ENCODE measurements at regions not wholly inside any gene's neighbourhood (a gene's known extent, or its start where the extent isn't known, plus 50 kb on each side); places are given as distances from the start of the nearest gene placed in this dataset.

DNA sequence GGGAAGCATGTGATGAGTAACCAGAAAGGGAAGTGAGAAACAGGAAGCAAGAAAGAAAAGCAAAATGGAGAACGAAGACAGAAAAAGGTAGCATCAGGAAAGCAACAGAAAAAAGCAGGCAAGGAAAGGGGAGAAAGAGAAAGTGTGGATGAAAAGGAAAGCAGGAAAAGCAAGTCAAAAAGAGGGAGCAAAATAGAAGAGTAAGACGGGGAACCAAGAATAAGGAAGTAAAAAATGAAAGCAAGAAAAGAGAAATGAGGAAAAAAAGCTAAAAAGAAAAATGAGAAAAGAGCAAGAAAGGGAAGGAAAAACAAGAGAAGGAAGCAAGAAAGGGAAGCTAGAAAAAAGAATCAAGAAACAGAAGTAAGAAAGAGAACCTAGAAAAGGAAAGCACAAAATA lies 242.3 kb upstream of the NCKAP5 start:
- TF ChIP-seq POLR2AphosphoS5 (IDR thresholded peaks at IDR 0.05; ENCODE audit: low read depth, low read length) (no peak), CEBPB (IDR thresholded peaks at IDR 0.05; ENCODE audit: low read depth) (no peak), EZH2phosphoT487 (IDR thresholded peaks at IDR 0.05; ENCODE audit: borderline replicate concordance) (no peak), RAD21 (IDR thresholded peaks at IDR 0.05; ENCODE audit: low read depth) (no peak), YY1 (IDR thresholded peaks at IDR 0.05; ENCODE audit: extremely low read depth, insufficient replicate concordance, low read depth, low read length) (no peak), EGR1 (IDR thresholded peaks at IDR 0.05; ENCODE audit: low read depth) (no peak), CBX3 (IDR thresholded peaks at IDR 0.05; ENCODE audit: low read depth) (no peak), ZNF274 (IDR thresholded peaks at IDR 0.05; ENCODE audit: low read depth, low read length) (no peak)
- H2AFZ ChIP-seq (ENCODE audit: low read depth, low read length, poor library complexity, severe bottlenecking), result no peak overlapping the region
- H3K27me3 ChIP-seq (ENCODE audit: insufficient read depth, low read length), result no peaks in the 10 kb centered on the region; the same call in 1 of the 2 replicates
- intact Hi-C loops (cut with micrococcal nuclease), result no loop called here
- no peaks in the 10 kb centered on the region for H3K9me3 ChIP-seq (ENCODE audit: control insufficient read depth in 1 of 2, insufficient read depth in 1 of 2, low read depth in 1 of 2, low read length in 2 of 2)
- H3K9me2 ChIP-seq (ENCODE audit: insufficient read depth), result no peaks in the 10 kb centered on the region
- peaks cover 3 to 23% of the 10 kb centered on the region in 2 experiments; a peak in 3 of 4 replicates for H3K4me1 ChIP-seq (ENCODE audit: control insufficient read depth in 1 of 2, insufficient read depth in 2 of 2, low read length in 2 of 2)
- no peak overlapping the region for H3K9ac ChIP-seq (ENCODE audit: low read length)
- no peak for DNase-seq (ENCODE audit: low read depth, low spot score)
- no TSS peak for BruUV-seq (replicated peaks)
- no peak overlapping the region for H3K27ac ChIP-seq (ENCODE audit: low read depth, low read length)
- no peaks in the 10 kb centered on the region for H3K36me3 ChIP-seq (ENCODE audit: control insufficient read depth in 1 of 2, insufficient read depth in 2 of 2, low read length in 2 of 2)
- H3K4me3 ChIP-seq (replicated peaks in 1 of 2; ENCODE audit: low read depth in 1 of 2, low read length in 2 of 2), result no peak overlapping the region
- ATAC-seq, result no peak
- ChIA-PET CTCF (no interaction called here), POLR2A (no interaction called here), RAD21 (ENCODE audit: low non-redundant PET in 1 of 2, low total read pairs in 2 of 2, uncharacterized antibody in 2 of 2, unreplicated experiment in 2 of 2) (no interaction called here)
- H3K79me2 ChIP-seq (ENCODE audit: insufficient read depth, low read length), result no peaks in the 10 kb centered on the region
- no peak overlapping the region for H3K4me2 ChIP-seq (ENCODE audit: low read length)
- no peaks in the 10 kb centered on the region for H4K20me1 ChIP-seq (ENCODE audit: insufficient read depth)

DNA sequence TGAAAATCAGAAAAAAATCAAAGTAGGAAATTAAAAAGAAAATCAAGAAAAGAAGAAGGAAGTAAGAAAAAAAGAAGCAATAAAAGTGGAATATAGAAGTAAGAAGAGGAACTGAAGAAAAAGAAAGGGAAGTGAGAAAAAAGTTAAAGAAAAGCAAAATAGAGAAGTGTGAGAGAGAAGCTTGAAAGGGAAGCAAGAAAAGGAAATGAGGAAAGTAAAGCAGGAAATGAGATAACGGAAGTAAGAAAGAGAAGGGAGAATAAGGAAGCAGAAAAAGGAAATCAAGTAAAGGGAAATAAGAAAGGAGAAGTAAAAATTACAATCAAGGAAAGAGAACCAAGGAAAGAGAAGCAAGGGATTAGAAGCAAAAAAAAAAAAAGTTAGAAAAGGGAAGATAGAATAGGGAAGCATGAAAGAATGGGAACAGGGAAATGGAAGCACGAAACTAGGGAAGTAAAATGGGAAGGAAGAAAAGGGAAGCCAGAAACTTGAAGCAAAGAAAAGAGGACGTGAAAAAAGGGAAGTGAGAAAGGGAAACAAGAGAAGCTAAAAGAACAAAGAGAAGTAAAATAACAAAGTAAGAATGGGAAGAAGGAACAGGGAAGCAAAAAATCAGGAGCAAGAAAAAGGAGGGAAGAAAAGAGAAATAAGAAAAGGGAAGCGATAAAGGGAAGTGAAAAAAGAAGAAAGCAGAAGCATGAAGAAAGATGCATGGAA lies 243.3 kb upstream of the NCKAP5 start:
- ChIA-PET CTCF (no interaction called here), POLR2A (no interaction called here), RAD21 (ENCODE audit: low non-redundant PET in 1 of 2, low total read pairs in 2 of 2, uncharacterized antibody in 2 of 2, unreplicated experiment in 2 of 2) (no interaction called here)
- Histone ChIP-seq H3K27ac (ENCODE audit: low read depth, low read length) (no peak overlapping the region), H3K9me2 (ENCODE audit: insufficient read depth) (no peaks in the 10 kb centered on the region), H3K9me3 (ENCODE audit: control insufficient read depth in 1 of 2, insufficient read depth in 1 of 2, low read depth in 1 of 2, low read length in 2 of 2) (no peaks in the 10 kb centered on the region), H3K4me1 (ENCODE audit: control insufficient read depth in 1 of 2, insufficient read depth in 2 of 2, low read length in 2 of 2) (peaks cover 3 to 28% of the 10 kb centered on the region in 2 experiments; a peak in 3 of 4 replicates), H3K36me3 (ENCODE audit: control insufficient read depth in 1 of 2, insufficient read depth in 2 of 2, low read length in 2 of 2) (no peaks in the 10 kb centered on the region), H3K4me2 (ENCODE audit: low read length) (no peak overlapping the region), H3K79me2 (ENCODE audit: insufficient read depth, low read length) (no peaks in the 10 kb centered on the region), H2AFZ (ENCODE audit: low read depth, low read length, poor library complexity, severe bottlenecking) (no peak overlapping the region), H4K20me1 (ENCODE audit: insufficient read depth) (no peaks in the 10 kb centered on the region), H3K27me3 (ENCODE audit: insufficient read depth, low read length) (no peaks in the 10 kb centered on the region; the same call in 1 of the 2 replicates), H3K9ac (ENCODE audit: low read length) (no peak overlapping the region), H3K4me3 (replicated peaks in 1 of 2; ENCODE audit: low read depth in 1 of 2, low read length in 2 of 2) (no peak overlapping the region)
- intact Hi-C loops (cut with micrococcal nuclease), result no loop called here
- no peak for ATAC-seq
- no TSS peak for BruUV-seq (replicated peaks)
- DNase-seq (ENCODE audit: low read depth, low spot score), result no peak
- TF ChIP-seq ZFX (IDR thresholded peaks at IDR 0.05) (no peak), ELF1 (IDR thresholded peaks at IDR 0.05; ENCODE audit: borderline replicate concordance, low read depth) (no peak), POLR2AphosphoS5 (IDR thresholded peaks at IDR 0.05; ENCODE audit: low read depth, low read length) (no peak), SRF (IDR thresholded peaks at IDR 0.05; ENCODE audit: low read depth) (no peak), EZH2phosphoT487 (IDR thresholded peaks at IDR 0.05; ENCODE audit: borderline replicate concordance) (no peak), SP1 (IDR thresholded peaks at IDR 0.05; ENCODE audit: low read depth) (no peak), EGR1 (IDR thresholded peaks at IDR 0.05; ENCODE audit: low read depth) (no peak), RAD21 (IDR thresholded peaks at IDR 0.05; ENCODE audit: low read depth) (no peak), YY1 (IDR thresholded peaks at IDR 0.05; ENCODE audit: extremely low read depth, insufficient replicate concordance, low read depth, low read length) (no peak), TCF7L2 (IDR thresholded peaks at IDR 0.05; ENCODE audit: borderline replicate concordance, extremely low read depth, insufficient read depth, insufficient read length) (no peak)
- TF ChIP-seq, protein P1, sequence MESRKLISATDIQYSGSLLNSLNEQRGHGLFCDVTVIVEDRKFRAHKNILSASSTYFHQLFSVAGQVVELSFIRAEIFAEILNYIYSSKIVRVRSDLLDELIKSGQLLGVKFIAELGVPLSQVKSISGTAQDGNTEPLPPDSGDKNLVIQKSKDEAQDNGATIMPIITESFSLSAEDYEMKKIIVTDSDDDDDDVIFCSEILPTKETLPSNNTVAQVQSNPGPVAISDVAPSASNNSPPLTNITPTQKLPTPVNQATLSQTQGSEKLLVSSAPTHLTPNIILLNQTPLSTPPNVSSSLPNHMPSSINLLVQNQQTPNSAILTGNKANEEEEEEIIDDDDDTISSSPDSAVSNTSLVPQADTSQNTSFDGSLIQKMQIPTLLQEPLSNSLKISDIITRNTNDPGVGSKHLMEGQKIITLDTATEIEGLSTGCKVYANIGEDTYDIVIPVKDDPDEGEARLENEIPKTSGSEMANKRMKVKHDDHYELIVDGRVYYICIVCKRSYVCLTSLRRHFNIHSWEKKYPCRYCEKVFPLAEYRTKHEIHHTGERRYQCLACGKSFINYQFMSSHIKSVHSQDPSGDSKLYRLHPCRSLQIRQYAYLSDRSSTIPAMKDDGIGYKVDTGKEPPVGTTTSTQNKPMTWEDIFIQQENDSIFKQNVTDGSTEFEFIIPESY (IDR thresholded peaks at IDR 0.05; ENCODE audit: extremely low read depth, insufficient replicate concordance, low read length), result no peak
- TF ChIP-seq, protein P2, sequence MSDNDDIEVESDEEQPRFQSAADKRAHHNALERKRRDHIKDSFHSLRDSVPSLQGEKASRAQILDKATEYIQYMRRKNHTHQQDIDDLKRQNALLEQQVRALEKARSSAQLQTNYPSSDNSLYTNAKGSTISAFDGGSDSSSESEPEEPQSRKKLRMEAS (IDR thresholded peaks at IDR 0.05), result no peak
